KMS-11 (cell line): ENCODE measurements at regions not wholly inside any gene's neighbourhood (a gene's known extent, or its start where the extent isn't known, plus 50 kb on each side); places are given as distances from the start of the nearest gene placed in this dataset.

Experiments used
- H2AFZ ChIP-seq: fragments of 200-600 bp; sonication (generic); 2 replicates; pipeline ENCODE4 v1.6.1; 2016; ENCODE audit warnings: antibody characterized with exemption, mixed run types, low read depth
- H3K27ac ChIP-seq: fragments of 200-600 bp; sonication (generic); 2 replicates; pipeline ENCODE4 v1.6.1; 2016; ENCODE audit warnings: mild to moderate bottlenecking, mixed run types
- H3K27me3 ChIP-seq: fragments of 200-600 bp; sonication (generic); 2 replicates; pipeline ENCODE4 v1.6.1; 2017; ENCODE audit warnings: mild to moderate bottlenecking, low read depth, mixed run types, moderate library complexity; ENCODE audit not compliant: insufficient read depth
- H3K36me3 ChIP-seq: fragments of 200-600 bp; sonication (generic); 2 replicates; pipeline ENCODE4 v1.6.1; 2017; ENCODE audit warnings: mild to moderate bottlenecking, mixed run types; ENCODE audit not compliant: insufficient read depth
- H3K4me1 ChIP-seq: fragments of 200-600 bp; sonication (generic); 2 replicates; pipeline ENCODE4 v1.6.1; 2016; ENCODE audit warnings: mild to moderate bottlenecking, low read depth, mixed run types; ENCODE audit not compliant: poor library complexity, severe bottlenecking
- H3K4me2 ChIP-seq: fragments of 200-600 bp; sonication (generic); 2 replicates; pipeline ENCODE4 v1.7.0; 2016; ENCODE audit warnings: mild to moderate bottlenecking, mixed run types
- H3K4me3 ChIP-seq: fragments of 200-600 bp; sonication (generic); IDR thresholded peaks from 2 replicates; pipeline ENCODE4 v1.6.1; 2017; ENCODE audit warnings: low read depth, low read length, mixed read lengths; ENCODE audit not compliant: insufficient read depth
- H3K79me2 ChIP-seq: fragments of 200-600 bp; sonication (generic); 2 replicates; pipeline ENCODE4 v1.6.1; 2016; ENCODE audit warnings: low read depth, mixed run types; ENCODE audit not compliant: insufficient read depth
- H3K9ac ChIP-seq: fragments of 200-600 bp; sonication (generic); 2 replicates; pipeline ENCODE4 v1.6.1; 2016; ENCODE audit warnings: mild to moderate bottlenecking, mixed run types
- H4K20me1 ChIP-seq: fragments of 200-600 bp; sonication (generic); 2 replicates; pipeline ENCODE4 v1.6.1; 2016; ENCODE audit warnings: mild to moderate bottlenecking, mixed run types; ENCODE audit not compliant: insufficient read depth
- TF ChIP-seq, protein P1 (sequence below): fragments of 200-600 bp; sonication (generic); conservative IDR thresholded peaks from 2 replicates; pipeline ENCODE4 v1.6.1; 2017; ENCODE audit warnings: low read depth, mild to moderate bottlenecking, antibody characterized with exemption, low read length, moderate library complexity, mixed read lengths

- H3K4me2 ChIP-seq, result no peak overlapping the region
Observed at GRCh38 chr16:75943705-75944514, 217.6 kb upstream of the CPHXL start.

DNA sequence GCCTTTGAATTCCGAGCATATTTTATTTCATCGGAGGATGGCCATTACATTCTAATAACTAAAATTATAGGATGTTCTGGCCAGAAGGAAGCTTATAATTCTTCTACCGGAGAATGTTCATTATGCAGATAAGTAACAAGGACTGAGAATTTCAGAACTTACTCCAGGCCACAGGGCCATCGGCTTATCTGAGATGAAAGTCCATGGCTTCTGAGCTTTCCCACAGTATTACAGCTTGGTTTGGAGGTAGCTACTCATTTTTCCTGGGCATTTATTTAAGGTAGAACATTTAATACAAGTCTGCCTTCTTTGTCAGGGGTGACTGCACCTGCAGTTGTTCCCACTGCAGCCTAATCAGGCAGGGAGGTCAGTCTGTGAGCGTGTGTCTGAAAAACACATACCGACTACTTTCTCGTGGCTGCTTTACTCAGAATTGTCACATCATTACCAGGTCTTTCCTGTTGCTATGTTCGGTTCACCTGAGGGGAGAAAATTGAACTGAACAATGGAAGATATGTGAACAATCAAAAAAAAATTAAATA is 219.7 kb upstream of the CPHXL start:
- Histone ChIP-seq H2AFZ (no peak overlapping the region), H3K79me2 (no peaks in the 10 kb centered on the region), H3K4me1 (no peaks in the 10 kb centered on the region), H3K27ac (no peak overlapping the region), H3K9ac (no peak overlapping the region), H3K27me3 (no peaks in the 10 kb centered on the region), H3K4me2 (no peak overlapping the region), H3K4me3 (no peak overlapping the region), H3K36me3 (no peaks in the 10 kb centered on the region), H4K20me1 (no peaks in the 10 kb centered on the region)
- TF ChIP-seq, protein P1, sequence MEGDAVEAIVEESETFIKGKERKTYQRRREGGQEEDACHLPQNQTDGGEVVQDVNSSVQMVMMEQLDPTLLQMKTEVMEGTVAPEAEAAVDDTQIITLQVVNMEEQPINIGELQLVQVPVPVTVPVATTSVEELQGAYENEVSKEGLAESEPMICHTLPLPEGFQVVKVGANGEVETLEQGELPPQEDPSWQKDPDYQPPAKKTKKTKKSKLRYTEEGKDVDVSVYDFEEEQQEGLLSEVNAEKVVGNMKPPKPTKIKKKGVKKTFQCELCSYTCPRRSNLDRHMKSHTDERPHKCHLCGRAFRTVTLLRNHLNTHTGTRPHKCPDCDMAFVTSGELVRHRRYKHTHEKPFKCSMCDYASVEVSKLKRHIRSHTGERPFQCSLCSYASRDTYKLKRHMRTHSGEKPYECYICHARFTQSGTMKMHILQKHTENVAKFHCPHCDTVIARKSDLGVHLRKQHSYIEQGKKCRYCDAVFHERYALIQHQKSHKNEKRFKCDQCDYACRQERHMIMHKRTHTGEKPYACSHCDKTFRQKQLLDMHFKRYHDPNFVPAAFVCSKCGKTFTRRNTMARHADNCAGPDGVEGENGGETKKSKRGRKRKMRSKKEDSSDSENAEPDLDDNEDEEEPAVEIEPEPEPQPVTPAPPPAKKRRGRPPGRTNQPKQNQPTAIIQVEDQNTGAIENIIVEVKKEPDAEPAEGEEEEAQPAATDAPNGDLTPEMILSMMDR, result no peak

More at GRCh38 chr16:75943705-75944514, 217.6 kb upstream of the CPHXL start:
- TF ChIP-seq, protein P1, result no peak
- H2AFZ ChIP-seq, result no peak overlapping the region
- H3K79me2 ChIP-seq, result no peaks in the 10 kb centered on the region
- H3K36me3 ChIP-seq, result no peaks in the 10 kb centered on the region
- H3K9ac ChIP-seq, result no peak overlapping the region
- no peaks in the 10 kb centered on the region for H3K4me1 ChIP-seq
- H3K27ac ChIP-seq, result no peak overlapping the region
- no peak overlapping the region for H3K4me3 ChIP-seq
- no peaks in the 10 kb centered on the region for H3K27me3 ChIP-seq
- H4K20me1 ChIP-seq, result no peaks in the 10 kb centered on the region

DNA sequence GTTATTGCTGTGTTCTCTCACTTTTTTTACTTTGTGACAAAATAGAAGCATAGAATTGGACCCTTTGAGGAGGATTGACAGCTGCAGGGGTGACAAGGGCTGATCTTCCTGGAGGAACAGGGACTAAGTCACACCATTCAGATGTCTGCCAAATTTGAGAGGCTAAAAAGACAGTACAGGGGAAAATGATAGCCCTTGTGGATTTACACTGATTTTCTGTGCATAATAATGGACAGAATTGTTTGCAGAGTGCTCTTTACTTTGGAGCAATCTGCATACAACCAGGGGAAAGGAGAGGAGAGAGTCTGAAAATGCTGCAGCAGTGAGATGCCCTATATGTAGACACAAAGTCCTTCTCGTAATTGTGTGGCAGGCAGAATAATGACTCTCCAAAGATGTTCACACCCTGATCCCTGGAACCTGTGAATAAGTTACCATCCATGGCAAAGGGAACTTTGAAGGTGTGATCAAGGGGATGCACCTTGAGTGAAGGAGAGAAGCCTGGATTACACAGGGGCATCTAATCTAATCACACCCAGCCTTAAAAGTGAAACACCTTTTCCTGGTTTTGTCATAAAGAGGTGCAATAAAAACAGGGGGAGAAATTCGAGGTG is 221.4 kb upstream of the CPHXL start:
- H2AFZ ChIP-seq, result no peak overlapping the region
- H4K20me1 ChIP-seq, result no peaks in the 10 kb centered on the region
- H3K36me3 ChIP-seq, result no peaks in the 10 kb centered on the region
- no peak overlapping the region for H3K4me2 ChIP-seq
- no peaks in the 10 kb centered on the region for H3K27me3 ChIP-seq
- TF ChIP-seq, protein P1, result no peak
- no peak overlapping the region for H3K9ac ChIP-seq
- H3K27ac ChIP-seq, result no peak overlapping the region
- no peaks in the 10 kb centered on the region for H3K4me1 ChIP-seq
- H3K79me2 ChIP-seq, result no peaks in the 10 kb centered on the region
- H3K4me3 ChIP-seq, result no peak overlapping the region

- H4K20me1 ChIP-seq, result no peaks in the 10 kb centered on the region
- H3K27me3 ChIP-seq, result no peaks in the 10 kb centered on the region
- no peak overlapping the region for H3K27ac ChIP-seq
- H3K4me2 ChIP-seq, result no peak overlapping the region
- H3K36me3 ChIP-seq, result no peaks in the 10 kb centered on the region
- H2AFZ ChIP-seq, result no peak overlapping the region
- no peak overlapping the region for H3K4me3 ChIP-seq
- H3K9ac ChIP-seq, result no peak overlapping the region
- H3K79me2 ChIP-seq, result no peaks in the 10 kb centered on the region
- no peaks in the 10 kb centered on the region for H3K4me1 ChIP-seq
- TF ChIP-seq, protein P1, result no peak
Observed at GRCh38 chr16:75948441-75948840, 222.2 kb upstream of the CPHXL start.
